GM23338 (cell line): ENCODE measurements at regions not wholly inside any gene's neighbourhood (a gene's known extent, or its start where the extent isn't known, plus 50 kb on each side); places are given as distances from the start of the nearest gene placed in this dataset.
A peak's percentile ranks its signal among the peaks of the same experiment; 100 is the strongest.

Experiments
- ATAC-seq: fragments of 200-7000 bp; cut with Tn5 transposase; 3 replicates; pipeline ENCODE4 v1.9.1; 2020
- DNase-seq: peaks from one replicate; pipeline ENCODE4 v3.0.0-alpha.2; 2015; ENCODE audit warnings: low spot score
- H2AFZ ChIP-seq: fragments of 200-600 bp; sonication (generic); 2 replicates; pipeline ENCODE4 v1.8.0; 2016; ENCODE audit warnings: antibody characterized with exemption, mild to moderate bottlenecking, moderate library complexity
- H3F3A ChIP-seq: fragments of 200-600 bp; sonication (generic); replicated peaks from 2 replicates; pipeline ENCODE4 v1.8.0; 2017; ENCODE audit warnings: antibody characterized with exemption, mixed run types, low read depth
- H3K27ac ChIP-seq: fragments of 200-600 bp; sonication (generic); 2 replicates; pipeline ENCODE4 v1.6.1; 2016; ENCODE audit warnings: low read depth
- H3K27me3 ChIP-seq: fragments of 200-600 bp; sonication (generic); 2 replicates; pipeline ENCODE4 v1.8.0; 2016; ENCODE audit warnings: mild to moderate bottlenecking, mixed run types, moderate library complexity; ENCODE audit not compliant: insufficient read depth
- H3K36me3 ChIP-seq: fragments of 200-600 bp; sonication (generic); 2 replicates; pipeline ENCODE4 v1.8.0; 2016; ENCODE audit warnings: mild to moderate bottlenecking; ENCODE audit not compliant: insufficient read depth
- H3K4me1 ChIP-seq: fragments of 200-600 bp; sonication (generic); 2 replicates; pipeline ENCODE4 v1.8.0; 2016; ENCODE audit warnings: mild to moderate bottlenecking, moderate library complexity; ENCODE audit not compliant: insufficient read depth
- H3K4me2 ChIP-seq: fragments of 200-600 bp; sonication (generic); 2 replicates; pipeline ENCODE4 v1.7.1; 2017; ENCODE audit warnings: mixed run types
- H3K4me3 ChIP-seq: fragments of 200-600 bp; sonication (generic); 2 replicates; pipeline ENCODE4 v1.6.1; 2016; ENCODE audit warnings: mixed run types
- H3K79me2 ChIP-seq: fragments of 200-600 bp; sonication (generic); replicated peaks from 2 replicates; pipeline ENCODE4 v1.8.0; 2017; ENCODE audit warnings: mild to moderate bottlenecking; ENCODE audit not compliant: insufficient read depth
- H3K9me2 ChIP-seq: fragments of 200-600 bp; sonication (generic); 2 replicates; pipeline ENCODE4 v1.8.0; 2017; ENCODE audit not compliant: insufficient read depth
- H4K20me1 ChIP-seq: fragments of 200-600 bp; sonication (generic); replicated peaks from 2 replicates; pipeline ENCODE4 v1.8.0; 2017; ENCODE audit warnings: mild to moderate bottlenecking; ENCODE audit not compliant: insufficient read depth
- H3K27ac Mint-ChIP-seq: 2 replicates; pipeline ENCODE4 v1.8.0; 2020; ENCODE audit warnings: inconsistent platforms, mild to moderate bottlenecking, moderate library complexity, mixed read lengths
- H3K27me3 Mint-ChIP-seq: 3 replicates; pipeline ENCODE4 v1.8.0; 2022; ENCODE audit warnings: low read depth, mild to moderate bottlenecking, moderate library complexity, mixed read lengths, inconsistent platforms; ENCODE audit not compliant: insufficient read depth, poor library complexity
- H3K36me3 Mint-ChIP-seq: 3 replicates; pipeline ENCODE4 v1.8.0; 2021; ENCODE audit warnings: low read depth, mild to moderate bottlenecking, inconsistent platforms, moderate library complexity, mixed read lengths
- H3K4me1 Mint-ChIP-seq: 3 replicates; pipeline ENCODE4 v1.8.0; 2020; ENCODE audit warnings: mild to moderate bottlenecking, inconsistent platforms, mixed read lengths
- H3K4me3 Mint-ChIP-seq: 3 replicates; pipeline ENCODE4 v1.8.0; 2021; ENCODE audit warnings: moderate library complexity, mild to moderate bottlenecking, inconsistent platforms, mixed read lengths
- H3K9me3 Mint-ChIP-seq: 3 replicates; pipeline ENCODE4 v1.8.0; 2020; ENCODE audit warnings: moderate library complexity, mild to moderate bottlenecking, inconsistent platforms, mixed read lengths
- CTCF ChIP-seq, 2 experiments: fragments of 200-600 bp in 1 of 2; sonication (generic) in 1 of 2; conservative IDR thresholded peaks; 2 replicates each; pipeline versions ENCODE4 v1.5.1 to v1.6.1; 2016 to 2017; ENCODE audit warnings: antibody characterized with exemption in 2 of 2, low read depth in 2 of 2, mild to moderate bottlenecking in 2 of 2, moderate library complexity in 1 of 2
- EZH2 ChIP-seq: fragments of 200-600 bp; sonication (generic); IDR thresholded peaks from one replicate; pipeline ENCODE4 v1.8.0; 2017; ENCODE audit warnings: antibody characterized with exemption, mild to moderate bottlenecking, low read depth; ENCODE audit not compliant: unreplicated experiment
- EZH2phosphoT487 ChIP-seq: fragments of 200-600 bp; sonication (generic); IDR thresholded peaks from one replicate; pipeline ENCODE4 v1.8.1; 2018; ENCODE audit warnings: antibody characterized with exemption; ENCODE audit not compliant: unreplicated experiment
- JUNB ChIP-seq: IDR thresholded peaks from one replicate; pipeline ENCODE4 v1.6.1; 2016; ENCODE audit warnings: antibody characterized with exemption; ENCODE audit not compliant: unreplicated experiment
- NANOG ChIP-seq: IDR thresholded peaks from 2 replicates; pipeline ENCODE4 v1.6.1; 2016; ENCODE audit warnings: antibody characterized with exemption, borderline replicate concordance
- POLR2AphosphoS5 ChIP-seq: IDR thresholded peaks from 2 replicates; pipeline ENCODE4 v1.6.1; 2016; ENCODE audit warnings: antibody characterized with exemption, low read depth
- STAT1 ChIP-seq: IDR thresholded peaks from one replicate; pipeline ENCODE4 v1.6.1; 2016; ENCODE audit warnings: antibody characterized with exemption; ENCODE audit not compliant: unreplicated experiment
- ZNF114 ChIP-seq: fragments of 250-450 bp; sonication (Bioruptor Pico); IDR thresholded peaks from 2 replicates; pipeline ENCODE4 v1.5.0; 2020; ENCODE audit warnings: mild to moderate bottlenecking, moderate library complexity
- ZNF331 ChIP-seq: fragments of 250-450 bp; sonication (Bioruptor Pico); IDR thresholded peaks from 2 replicates; pipeline ENCODE4 v1.5.0; 2020; ENCODE audit warnings: low read depth, mild to moderate bottlenecking, moderate library complexity
- TF ChIP-seq, protein P1 (sequence below): IDR thresholded peaks from one replicate; pipeline ENCODE4 v1.6.1; 2018; ENCODE audit warnings: antibody characterized with exemption; ENCODE audit not compliant: unreplicated experiment
- TF ChIP-seq, protein P2 (sequence below): fragments of 250-450 bp; sonication (Bioruptor Pico); IDR thresholded peaks from 2 replicates; pipeline ENCODE4 v1.5.0; 2020; ENCODE audit warnings: mild to moderate bottlenecking, moderate library complexity
- TF ChIP-seq, protein P3 (sequence below): IDR thresholded peaks from 2 replicates; pipeline ENCODE4 v1.6.1; 2016; ENCODE audit warnings: antibody characterized with exemption

- no peaks in the 10 kb centered on the region for H3F3A ChIP-seq
- no peak overlapping the region for H3K4me3 ChIP-seq
- no peaks in the 10 kb centered on the region for H3K27me3 ChIP-seq
- DNase-seq (peak; percentile 26), ATAC-seq (peak; percentile 45; the same call in 2 of the 3 replicates)
- Mint-ChIP-seq H3K4me1 (no peaks in the 10 kb centered on the region), H3K27me3 (no peaks in the 10 kb centered on the region), H3K4me3 (no peak overlapping the region), H3K27ac (no peak overlapping the region), H3K9me3 (no peaks in the 10 kb centered on the region), H3K36me3 (no peaks in the 10 kb centered on the region)
- H2AFZ ChIP-seq = no peak overlapping the region
- H4K20me1 ChIP-seq = no peaks in the 10 kb centered on the region
- H3K27ac ChIP-seq = no peak overlapping the region
- H3K4me2 ChIP-seq = no peak overlapping the region
- no peaks in the 10 kb centered on the region for H3K4me1 ChIP-seq
- H3K79me2 ChIP-seq = no peaks in the 10 kb centered on the region
- H3K9me2 ChIP-seq = no peaks in the 10 kb centered on the region
- TF ChIP-seq EZH2 (no peak), EZH2phosphoT487 (no peak), ZNF331 (CRISPR knock-in tag) (no peak), ZNF114 (CRISPR knock-in tag) (no peak), CTCF (conservative IDR thresholded peaks at IDR 0.05; ENCODE audit: low read depth in 2 of 2) (no peak), POLR2AphosphoS5 (no peak), JUNB (no peak), NANOG (no peak), STAT1 (no peak)
- TF ChIP-seq, protein P1, sequence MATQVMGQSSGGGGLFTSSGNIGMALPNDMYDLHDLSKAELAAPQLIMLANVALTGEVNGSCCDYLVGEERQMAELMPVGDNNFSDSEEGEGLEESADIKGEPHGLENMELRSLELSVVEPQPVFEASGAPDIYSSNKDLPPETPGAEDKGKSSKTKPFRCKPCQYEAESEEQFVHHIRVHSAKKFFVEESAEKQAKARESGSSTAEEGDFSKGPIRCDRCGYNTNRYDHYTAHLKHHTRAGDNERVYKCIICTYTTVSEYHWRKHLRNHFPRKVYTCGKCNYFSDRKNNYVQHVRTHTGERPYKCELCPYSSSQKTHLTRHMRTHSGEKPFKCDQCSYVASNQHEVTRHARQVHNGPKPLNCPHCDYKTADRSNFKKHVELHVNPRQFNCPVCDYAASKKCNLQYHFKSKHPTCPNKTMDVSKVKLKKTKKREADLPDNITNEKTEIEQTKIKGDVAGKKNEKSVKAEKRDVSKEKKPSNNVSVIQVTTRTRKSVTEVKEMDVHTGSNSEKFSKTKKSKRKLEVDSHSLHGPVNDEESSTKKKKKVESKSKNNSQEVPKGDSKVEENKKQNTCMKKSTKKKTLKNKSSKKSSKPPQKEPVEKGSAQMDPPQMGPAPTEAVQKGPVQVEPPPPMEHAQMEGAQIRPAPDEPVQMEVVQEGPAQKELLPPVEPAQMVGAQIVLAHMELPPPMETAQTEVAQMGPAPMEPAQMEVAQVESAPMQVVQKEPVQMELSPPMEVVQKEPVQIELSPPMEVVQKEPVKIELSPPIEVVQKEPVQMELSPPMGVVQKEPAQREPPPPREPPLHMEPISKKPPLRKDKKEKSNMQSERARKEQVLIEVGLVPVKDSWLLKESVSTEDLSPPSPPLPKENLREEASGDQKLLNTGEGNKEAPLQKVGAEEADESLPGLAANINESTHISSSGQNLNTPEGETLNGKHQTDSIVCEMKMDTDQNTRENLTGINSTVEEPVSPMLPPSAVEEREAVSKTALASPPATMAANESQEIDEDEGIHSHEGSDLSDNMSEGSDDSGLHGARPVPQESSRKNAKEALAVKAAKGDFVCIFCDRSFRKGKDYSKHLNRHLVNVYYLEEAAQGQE = no peak
- TF ChIP-seq, protein P2, sequence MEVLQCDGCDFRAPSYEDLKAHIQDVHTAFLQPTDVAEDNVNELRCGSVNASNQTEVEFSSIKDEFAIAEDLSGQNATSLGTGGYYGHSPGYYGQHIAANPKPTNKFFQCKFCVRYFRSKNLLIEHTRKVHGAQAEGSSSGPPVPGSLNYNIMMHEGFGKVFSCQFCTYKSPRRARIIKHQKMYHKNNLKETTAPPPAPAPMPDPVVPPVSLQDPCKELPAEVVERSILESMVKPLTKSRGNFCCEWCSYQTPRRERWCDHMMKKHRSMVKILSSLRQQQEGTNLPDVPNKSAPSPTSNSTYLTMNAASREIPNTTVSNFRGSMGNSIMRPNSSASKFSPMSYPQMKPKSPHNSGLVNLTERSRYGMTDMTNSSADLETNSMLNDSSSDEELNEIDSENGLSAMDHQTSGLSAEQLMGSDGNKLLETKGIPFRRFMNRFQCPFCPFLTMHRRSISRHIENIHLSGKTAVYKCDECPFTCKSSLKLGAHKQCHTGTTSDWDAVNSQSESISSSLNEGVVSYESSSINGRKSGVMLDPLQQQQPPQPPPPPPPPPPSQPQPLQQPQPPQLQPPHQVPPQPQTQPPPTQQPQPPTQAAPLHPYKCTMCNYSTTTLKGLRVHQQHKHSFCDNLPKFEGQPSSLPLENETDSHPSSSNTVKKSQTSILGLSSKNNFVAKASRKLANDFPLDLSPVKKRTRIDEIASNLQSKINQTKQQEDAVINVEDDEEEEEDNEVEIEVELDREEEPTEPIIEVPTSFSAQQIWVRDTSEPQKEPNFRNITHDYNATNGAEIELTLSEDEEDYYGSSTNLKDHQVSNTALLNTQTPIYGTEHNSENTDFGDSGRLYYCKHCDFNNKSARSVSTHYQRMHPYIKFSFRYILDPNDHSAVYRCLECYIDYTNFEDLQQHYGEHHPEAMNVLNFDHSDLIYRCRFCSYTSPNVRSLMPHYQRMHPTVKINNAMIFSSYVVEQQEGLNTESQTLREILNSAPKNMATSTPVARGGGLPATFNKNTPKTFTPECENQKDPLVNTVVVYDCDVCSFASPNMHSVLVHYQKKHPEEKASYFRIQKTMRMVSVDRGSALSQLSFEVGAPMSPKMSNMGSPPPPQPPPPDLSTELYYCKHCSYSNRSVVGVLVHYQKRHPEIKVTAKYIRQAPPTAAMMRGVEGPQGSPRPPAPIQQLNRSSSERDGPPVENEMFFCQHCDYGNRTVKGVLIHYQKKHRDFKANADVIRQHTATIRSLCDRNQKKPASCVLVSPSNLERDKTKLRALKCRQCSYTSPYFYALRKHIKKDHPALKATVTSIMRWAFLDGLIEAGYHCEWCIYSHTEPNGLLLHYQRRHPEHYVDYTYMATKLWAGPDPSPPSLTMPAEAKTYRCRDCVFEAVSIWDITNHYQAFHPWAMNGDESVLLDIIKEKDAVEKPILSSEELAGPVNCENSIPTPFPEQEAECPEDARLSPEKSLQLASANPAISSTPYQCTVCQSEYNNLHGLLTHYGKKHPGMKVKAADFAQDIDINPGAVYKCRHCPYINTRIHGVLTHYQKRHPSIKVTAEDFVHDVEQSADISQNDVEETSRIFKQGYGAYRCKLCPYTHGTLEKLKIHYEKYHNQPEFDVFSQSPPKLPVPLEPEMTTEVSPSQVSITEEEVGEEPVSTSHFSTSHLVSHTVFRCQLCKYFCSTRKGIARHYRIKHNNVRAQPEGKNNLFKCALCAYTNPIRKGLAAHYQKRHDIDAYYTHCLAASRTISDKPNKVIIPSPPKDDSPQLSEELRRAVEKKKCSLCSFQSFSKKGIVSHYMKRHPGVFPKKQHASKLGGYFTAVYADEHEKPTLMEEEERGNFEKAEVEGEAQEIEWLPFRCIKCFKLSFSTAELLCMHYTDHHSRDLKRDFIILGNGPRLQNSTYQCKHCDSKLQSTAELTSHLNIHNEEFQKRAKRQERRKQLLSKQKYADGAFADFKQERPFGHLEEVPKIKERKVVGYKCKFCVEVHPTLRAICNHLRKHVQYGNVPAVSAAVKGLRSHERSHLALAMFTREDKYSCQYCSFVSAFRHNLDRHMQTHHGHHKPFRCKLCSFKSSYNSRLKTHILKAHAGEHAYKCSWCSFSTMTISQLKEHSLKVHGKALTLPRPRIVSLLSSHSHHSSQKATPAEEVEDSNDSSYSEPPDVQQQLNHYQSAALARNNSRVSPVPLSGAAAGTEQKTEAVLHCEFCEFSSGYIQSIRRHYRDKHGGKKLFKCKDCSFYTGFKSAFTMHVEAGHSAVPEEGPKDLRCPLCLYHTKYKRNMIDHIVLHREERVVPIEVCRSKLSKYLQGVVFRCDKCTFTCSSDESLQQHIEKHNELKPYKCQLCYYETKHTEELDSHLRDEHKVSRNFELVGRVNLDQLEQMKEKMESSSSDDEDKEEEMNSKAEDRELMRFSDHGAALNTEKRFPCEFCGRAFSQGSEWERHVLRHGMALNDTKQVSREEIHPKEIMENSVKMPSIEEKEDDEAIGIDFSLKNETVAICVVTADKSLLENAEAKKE (CRISPR knock-in tag) = no peak
- TF ChIP-seq, protein P3, sequence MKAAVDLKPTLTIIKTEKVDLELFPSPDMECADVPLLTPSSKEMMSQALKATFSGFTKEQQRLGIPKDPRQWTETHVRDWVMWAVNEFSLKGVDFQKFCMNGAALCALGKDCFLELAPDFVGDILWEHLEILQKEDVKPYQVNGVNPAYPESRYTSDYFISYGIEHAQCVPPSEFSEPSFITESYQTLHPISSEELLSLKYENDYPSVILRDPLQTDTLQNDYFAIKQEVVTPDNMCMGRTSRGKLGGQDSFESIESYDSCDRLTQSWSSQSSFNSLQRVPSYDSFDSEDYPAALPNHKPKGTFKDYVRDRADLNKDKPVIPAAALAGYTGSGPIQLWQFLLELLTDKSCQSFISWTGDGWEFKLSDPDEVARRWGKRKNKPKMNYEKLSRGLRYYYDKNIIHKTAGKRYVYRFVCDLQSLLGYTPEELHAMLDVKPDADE = no peak
- no peaks in the 10 kb centered on the region for H3K36me3 ChIP-seq
Observed at GRCh38 chr4:168039593-168039992, 52.7 kb upstream of the ANXA10 start.
